Keratinocyte (primary cell): ENCODE measurements at regions not wholly inside any gene's neighbourhood (a gene's known extent, or its start where the extent isn't known, plus 50 kb on each side); places are given as distances from the start of the nearest gene placed in this dataset.

Source experiments
- DNase-seq: peaks from one replicate; pipeline ENCODE4 v3.0.0-alpha.2; 2011; ENCODE audit warnings: low read depth, missing footprints, low spot score
- FAIRE-seq: peaks from 2 replicates; lab custom pipeline; 2011; peaks lifted over from hg19 to GRCh38; lab: Jason Lieb, UNC
- H2AFZ ChIP-seq: 2 replicates; pipeline ENCODE4 v1.6.0; 2012; ENCODE audit warnings: low read length, control low read depth, inconsistent platforms; ENCODE audit not compliant: control insufficient read depth
- H3K27ac ChIP-seq: 2 replicates; pipeline ENCODE4 v1.5.1; 2011; ENCODE audit warnings: low read length; ENCODE audit not compliant: control insufficient read depth, insufficient read depth
- H3K27me3 ChIP-seq: 3 replicates; pipeline ENCODE4 v1.6.0; 2011; ENCODE audit warnings: low read length; ENCODE audit not compliant: control insufficient read depth, insufficient read depth; ENCODE audit errors: extremely low read depth
- H3K36me3 ChIP-seq, 2 experiments: 2 replicates in 1 of 2; 3 replicates in 1 of 2; pipeline ENCODE4 v1.5.1; 2011; ENCODE audit warnings: low read length in 2 of 2, mild to moderate bottlenecking in 1 of 2; ENCODE audit not compliant: control insufficient read depth in 2 of 2, insufficient read depth in 2 of 2; ENCODE audit errors: extremely low read depth in 1 of 2
- H3K4me1 ChIP-seq: 3 replicates; pipeline ENCODE4 v1.5.1; 2011; ENCODE audit warnings: low read length; ENCODE audit not compliant: control insufficient read depth, insufficient read depth; ENCODE audit errors: extremely low read depth
- H3K4me2 ChIP-seq: 3 replicates; pipeline ENCODE4 v1.6.0; 2011; ENCODE audit warnings: low read depth, low read length; ENCODE audit not compliant: control insufficient read depth, insufficient read depth; ENCODE audit errors: extremely low read depth
- H3K4me3 ChIP-seq, 3 experiments: fragments of 200-600 bp in 1 of 3; sonication (generic) in 1 of 3; 2 replicates in 2 of 3; 3 replicates in 1 of 3; pipeline ENCODE4 v1.5.1; 2011 to 2016; ENCODE audit warnings: low read length in 3 of 3, mild to moderate bottlenecking in 3 of 3, control low read depth in 2 of 3, inconsistent platforms in 1 of 3, low read depth in 1 of 3, mixed read lengths in 1 of 3, mixed run types in 1 of 3, moderate library complexity in 1 of 3; ENCODE audit not compliant: control insufficient read depth in 2 of 3, insufficient read depth in 2 of 3; ENCODE audit errors: extremely low read depth in 1 of 3
- H3K79me2 ChIP-seq: 2 replicates; pipeline ENCODE4 v1.6.0; 2012; ENCODE audit warnings: low read length; ENCODE audit not compliant: control insufficient read depth, insufficient read depth
- H3K9ac ChIP-seq: 3 replicates; pipeline ENCODE4 v1.6.0; 2011; ENCODE audit warnings: low read length; ENCODE audit not compliant: control insufficient read depth, insufficient read depth; ENCODE audit errors: extremely low read depth
- H3K9me1 ChIP-seq: 3 replicates; pipeline ENCODE4 v1.6.0; 2011; ENCODE audit warnings: low read length; ENCODE audit not compliant: control insufficient read depth, insufficient read depth; ENCODE audit errors: extremely low read depth
- H3K9me3 ChIP-seq: 2 replicates; pipeline ENCODE4 v1.5.1; 2012; ENCODE audit warnings: low read depth, low read length; ENCODE audit not compliant: control insufficient read depth
- H4K20me1 ChIP-seq: 3 replicates; pipeline ENCODE4 v1.6.0; 2011; ENCODE audit warnings: low read length; ENCODE audit not compliant: control insufficient read depth, insufficient read depth; ENCODE audit errors: extremely low read depth
- CTCF ChIP-seq, 3 experiments: IDR thresholded peaks in 1 of 3; conservative IDR thresholded peaks in 1 of 3; optimal IDR thresholded peaks in 1 of 3; 2 replicates in 2 of 3; 3 replicates in 1 of 3; pipeline versions ENCODE3 to v1.5.1; 2011; ENCODE audit warnings: low read length in 3 of 3, mild to moderate bottlenecking in 3 of 3, moderate library complexity in 2 of 3, control low read depth in 1 of 3, inconsistent platforms in 1 of 3; ENCODE audit not compliant: insufficient read depth in 2 of 3; ENCODE audit errors: extremely low read depth in 1 of 3
- EZH2 ChIP-seq: IDR thresholded peaks from one replicate; pipeline ENCODE4 v1.6.1; 2012; ENCODE audit warnings: inconsistent platforms, mild to moderate bottlenecking, low read length, moderate library complexity
- dilution Hi-C: fragments of 300-500 bp; cut with MboI; formaldehyde crosslinking; loops from one replicate; pipeline ENCODE4 v1.7.0; 2020; ENCODE audit warnings: low sequenced_read_pairs; ENCODE audit not compliant: extremely low pct_ligation_motif_present

- Histone ChIP-seq H3K4me1 (no peaks in the 10 kb centered on the region), H3K9ac (no peak overlapping the region), H3K4me3 (no peak overlapping the region), H3K36me3 (no peaks in the 10 kb centered on the region), H2AFZ (no peak overlapping the region), H3K9me1 (no peaks in the 10 kb centered on the region), H4K20me1 (no peaks in the 10 kb centered on the region), H3K27me3 (no peaks in the 10 kb centered on the region), H3K4me2 (no peak overlapping the region), H3K27ac (no peak overlapping the region), H3K79me2 (no peaks in the 10 kb centered on the region), H3K9me3 (no peaks in the 10 kb centered on the region)
- dilution Hi-C loops = no loop called here
- DNase-seq (no peak), FAIRE-seq (no peak)
- no peak for TF ChIP-seq CTCF (optimal IDR thresholded peaks at IDR 0.05 in 1 of 3, IDR thresholded peaks at IDR 0.05 in 1 of 3, conservative IDR thresholded peaks at IDR 0.05 in 1 of 3; ENCODE audit: extremely low read depth in 1 of 3, insufficient read depth in 2 of 3, low read length in 3 of 3)
- no peak for TF ChIP-seq EZH2
Observed at GRCh38 chr12:114879354-114879753, 195.4 kb upstream of the TBX3 start.

GRCh38 chr12:114878781-114879180, 194.8 kb upstream of the TBX3 start:
- Histone ChIP-seq H3K36me3 (no peaks in the 10 kb centered on the region), H4K20me1 (no peaks in the 10 kb centered on the region), H3K9ac (no peak overlapping the region), H3K27ac (no peak overlapping the region), H3K9me1 (no peaks in the 10 kb centered on the region), H3K9me3 (no peaks in the 10 kb centered on the region), H3K4me1 (no peaks in the 10 kb centered on the region), H3K79me2 (no peaks in the 10 kb centered on the region), H2AFZ (no peak overlapping the region), H3K27me3 (no peaks in the 10 kb centered on the region), H3K4me2 (no peak overlapping the region), H3K4me3 (no peak overlapping the region)
- DNase-seq (no peak), FAIRE-seq (no peak)
- dilution Hi-C loops = no loop called here
- TF ChIP-seq CTCF (optimal IDR thresholded peaks at IDR 0.05 in 1 of 3, IDR thresholded peaks at IDR 0.05 in 1 of 3, conservative IDR thresholded peaks at IDR 0.05 in 1 of 3; ENCODE audit: extremely low read depth in 1 of 3, insufficient read depth in 2 of 3, low read length in 3 of 3) (no peak), EZH2 (no peak)
